Psoas muscle (tissue), 7 donors: ENCODE measurements at regions not wholly inside any gene's neighbourhood (a gene's known extent, or its start where the extent isn't known, plus 50 kb on each side); places are given as distances from the start of the nearest gene placed in this dataset.
"Not testable (repeated sequence)": the region's sequence is repeated elsewhere in the genome, so short reads cannot be mapped to it uniquely, and the experiment has no call there.

ENCODE experiments used
- ATAC-seq, 4 donors: fragments of 200-7000 bp; cut with Tn5 transposase; one replicate each; pipeline ENCODE4 v1.9.1; 2020; ENCODE audit warnings: moderate library complexity in 3 of 4, mild to moderate bottlenecking in 2 of 4
- DNase-seq, 2 donors: peaks; one replicate each; pipeline ENCODE4 v3.0.0-alpha.2; 2020
- H3K27ac ChIP-seq: fragments of 200-600 bp; one replicate; pipeline ENCODE4 v1.8.0; 2022
- H3K27me3 ChIP-seq, 3 donors: fragments of 200-600 bp in 1 of 3; one replicate each; pipeline versions ENCODE4 v1.6.1 to v1.8.0; 2013 to 2022; ENCODE audit warnings: low read length in 2 of 3, mild to moderate bottlenecking in 2 of 3, moderate library complexity in 1 of 3; ENCODE audit not compliant: insufficient read depth in 3 of 3
- H3K36me3 ChIP-seq, 2 donors: fragments of 200-600 bp in 1 of 2; one replicate each; pipeline versions ENCODE4 v1.6.1 to v1.8.0; 2013 to 2022; ENCODE audit warnings: low read depth in 1 of 2, mild to moderate bottlenecking in 1 of 2, moderate library complexity in 1 of 2; ENCODE audit not compliant: insufficient read depth in 1 of 2
- H3K4me1 ChIP-seq: fragments of 200-600 bp; one replicate; pipeline ENCODE4 v1.8.0; 2022
- H3K4me3 ChIP-seq: fragments of 200-600 bp; one replicate; pipeline ENCODE4 v1.8.0; 2022; ENCODE audit warnings: mild to moderate bottlenecking
- H3K9me3 ChIP-seq: fragments of 200-600 bp; one replicate; pipeline ENCODE4 v1.8.0; 2022
- WGBS, 3 donors: extraction: QIAGEN DNeasy Blood & Tissue Kit; methylation state at CpG; one replicate each; pipeline versions ENCODE4 v1.1.6 to v1.1.7; 2013; 5-methylcytosine and 5-hydroxymethylcytosine counted together
- intact Hi-C, 2 donors: fragments of 100-400 bp; cut with DNase I; formaldehyde crosslinking; loops; one replicate each; pipeline versions ENCODE4 v1.11.0 to v1.14.2; 2022
- TF ChIP-seq, protein P1 (sequence below): fragments of 200-600 bp; IDR thresholded peaks from one replicate; pipeline ENCODE4 v1.8.0; 2022; ENCODE audit warnings: antibody characterized with exemption
- donor health status: healthy with polysubstance abuse.
- donor health status: DM: no; HTN: no; CAD: no; lungs with moderate emphysema.
- donor health status: Bipolar disorder and iron deficiency.
- donor health status: healthy.
- donor health status: DM: yes; HTN: yes; CAD: no.
- donor health status: DM: no; HTN: no; CAD: no.
- donor health status: DM: yes; HTN: yes; CAD: no.

DNA sequence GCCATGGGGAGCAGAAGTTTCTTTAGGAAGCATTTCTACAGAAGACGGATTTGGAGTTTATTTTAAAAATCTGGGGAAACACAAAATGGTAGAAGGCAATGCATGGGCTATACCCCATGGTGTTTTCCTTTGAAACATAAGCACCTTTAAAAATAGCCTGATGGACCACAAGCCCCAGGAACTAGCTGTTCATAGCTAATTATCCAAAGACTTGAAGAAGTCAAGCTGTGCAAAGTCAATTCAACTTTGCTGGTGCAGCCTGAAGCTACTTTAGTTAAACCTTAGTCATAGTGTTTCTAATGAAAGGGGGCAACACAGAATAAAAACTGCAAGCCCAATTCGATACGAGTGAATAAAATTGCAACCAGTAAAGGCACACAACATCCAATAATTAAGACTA lies 732.5 kb downstream of the GALC start:
- Histone ChIP-seq H3K4me3 (no peak overlapping the region), H3K4me1 (no peaks in the 10 kb centered on the region), H3K9me3 (no peaks in the 10 kb centered on the region), H3K27ac (no peak overlapping the region), H3K36me3 (no peaks in the 10 kb centered on the region), H3K27me3 (no peaks in the 10 kb centered on the region)
- 53 to 73% (median 59%) methylated on average over 3 of the region's 3 CpGs for WGBS, 3 donors
- ATAC-seq, result no peak
- TF ChIP-seq, protein P1, sequence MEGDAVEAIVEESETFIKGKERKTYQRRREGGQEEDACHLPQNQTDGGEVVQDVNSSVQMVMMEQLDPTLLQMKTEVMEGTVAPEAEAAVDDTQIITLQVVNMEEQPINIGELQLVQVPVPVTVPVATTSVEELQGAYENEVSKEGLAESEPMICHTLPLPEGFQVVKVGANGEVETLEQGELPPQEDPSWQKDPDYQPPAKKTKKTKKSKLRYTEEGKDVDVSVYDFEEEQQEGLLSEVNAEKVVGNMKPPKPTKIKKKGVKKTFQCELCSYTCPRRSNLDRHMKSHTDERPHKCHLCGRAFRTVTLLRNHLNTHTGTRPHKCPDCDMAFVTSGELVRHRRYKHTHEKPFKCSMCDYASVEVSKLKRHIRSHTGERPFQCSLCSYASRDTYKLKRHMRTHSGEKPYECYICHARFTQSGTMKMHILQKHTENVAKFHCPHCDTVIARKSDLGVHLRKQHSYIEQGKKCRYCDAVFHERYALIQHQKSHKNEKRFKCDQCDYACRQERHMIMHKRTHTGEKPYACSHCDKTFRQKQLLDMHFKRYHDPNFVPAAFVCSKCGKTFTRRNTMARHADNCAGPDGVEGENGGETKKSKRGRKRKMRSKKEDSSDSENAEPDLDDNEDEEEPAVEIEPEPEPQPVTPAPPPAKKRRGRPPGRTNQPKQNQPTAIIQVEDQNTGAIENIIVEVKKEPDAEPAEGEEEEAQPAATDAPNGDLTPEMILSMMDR, result no peak
- intact Hi-C loops, result no loop called here
- no peak for DNase-seq

DNA sequence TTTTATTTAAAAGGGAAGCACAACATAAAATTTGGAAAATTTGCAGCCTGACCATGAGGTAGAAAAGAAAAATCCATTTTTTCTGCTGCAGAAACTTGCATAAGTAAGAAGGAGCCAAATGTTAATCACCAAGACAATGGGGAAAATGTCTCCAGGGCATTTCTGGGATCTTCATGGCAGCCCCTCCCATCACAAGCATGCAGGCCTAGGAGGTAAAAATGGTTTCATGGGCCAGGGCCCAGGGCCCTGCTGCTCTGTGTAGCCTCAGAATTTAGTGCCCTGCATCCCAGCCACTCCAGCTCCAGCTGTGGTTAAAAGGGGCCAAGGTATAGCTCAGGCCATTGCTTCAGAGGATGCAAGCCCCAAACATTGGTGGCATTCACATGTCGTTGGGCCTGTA lies 735.6 kb downstream of the GALC start:
- intact Hi-C loops, result no loop called here
- TF ChIP-seq, protein P1, result no peak
- no peak for DNase-seq
- ATAC-seq, result no peak
- no peaks in the 10 kb centered on the region for H3K36me3 ChIP-seq
- WGBS, 3 donors, result 64 to 95% (median 65%) methylated on average over 1 of the region's 1 CpG
- no peak overlapping the region for H3K4me3 ChIP-seq
- H3K9me3 ChIP-seq, result no peaks in the 10 kb centered on the region
- H3K27me3 ChIP-seq, result no peaks in the 10 kb centered on the region
- H3K4me1 ChIP-seq, result no peaks in the 10 kb centered on the region
- H3K27ac ChIP-seq, result no peak overlapping the region

DNA sequence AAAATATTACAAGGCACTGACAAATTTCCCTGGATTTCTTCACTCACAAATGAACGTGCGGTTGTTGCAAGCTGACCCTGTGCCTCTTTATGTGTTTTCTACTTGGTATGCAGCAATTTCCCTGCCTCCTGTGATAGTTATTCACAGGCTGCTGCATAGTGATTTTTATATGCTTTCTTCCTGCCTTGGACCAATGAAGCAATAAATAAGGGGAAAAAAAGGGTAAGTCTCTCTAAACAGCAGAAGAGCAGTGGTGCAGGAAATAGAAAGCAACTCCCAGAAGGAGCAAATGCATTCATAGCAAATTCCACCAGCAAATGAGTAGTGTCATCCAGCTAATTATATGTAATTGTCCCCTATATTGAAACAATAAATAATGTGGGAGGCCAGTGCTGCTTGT lies 737.9 kb downstream of the GALC start:
- H3K4me3 ChIP-seq, result no peak overlapping the region
- 72 to 81% (median 80%) methylated on average over 2 of the region's 2 CpGs for WGBS, 3 donors
- no peaks in the 10 kb centered on the region for H3K9me3 ChIP-seq
- intact Hi-C loops, result no loop called here
- ATAC-seq (no peak), DNase-seq (no peak)
- TF ChIP-seq, protein P1, result no peak
- no peak overlapping the region for H3K27ac ChIP-seq
- H3K27me3 ChIP-seq, result no peaks in the 10 kb centered on the region
- no peaks in the 10 kb centered on the region for H3K36me3 ChIP-seq
- no peaks in the 10 kb centered on the region for H3K4me1 ChIP-seq

DNA sequence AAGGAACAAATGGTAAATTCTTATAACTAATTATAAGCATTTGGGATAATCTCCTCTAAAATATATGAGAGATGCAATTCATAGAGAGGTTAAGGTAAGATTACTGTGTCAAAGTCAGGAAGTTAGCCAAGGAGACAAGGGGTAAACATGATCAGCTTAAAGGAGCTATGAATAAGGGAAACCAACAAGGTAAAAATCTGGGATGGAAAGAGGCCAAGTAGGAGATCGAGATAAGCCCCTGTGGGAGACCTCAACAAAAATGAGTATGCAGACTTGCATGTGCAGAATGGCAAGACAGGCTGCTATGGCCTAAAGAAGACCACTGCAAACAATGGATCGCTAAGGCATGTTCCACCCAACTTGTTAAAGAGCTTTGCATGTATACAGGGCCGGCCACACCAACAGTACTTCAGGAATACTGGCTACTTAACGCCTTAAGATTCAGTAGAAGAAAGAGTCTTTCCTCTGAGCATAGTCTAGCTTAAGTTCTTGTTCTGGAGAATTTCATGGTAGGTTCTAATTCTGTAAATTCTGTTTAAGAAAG lies 738.6 kb downstream of the GALC start:
- TF ChIP-seq, protein P1, result no peak
- 46 to 72% (median 50%) methylated on average over 4 of the region's 4 CpGs for WGBS, 3 donors
- DNase-seq, result no peak

DNA sequence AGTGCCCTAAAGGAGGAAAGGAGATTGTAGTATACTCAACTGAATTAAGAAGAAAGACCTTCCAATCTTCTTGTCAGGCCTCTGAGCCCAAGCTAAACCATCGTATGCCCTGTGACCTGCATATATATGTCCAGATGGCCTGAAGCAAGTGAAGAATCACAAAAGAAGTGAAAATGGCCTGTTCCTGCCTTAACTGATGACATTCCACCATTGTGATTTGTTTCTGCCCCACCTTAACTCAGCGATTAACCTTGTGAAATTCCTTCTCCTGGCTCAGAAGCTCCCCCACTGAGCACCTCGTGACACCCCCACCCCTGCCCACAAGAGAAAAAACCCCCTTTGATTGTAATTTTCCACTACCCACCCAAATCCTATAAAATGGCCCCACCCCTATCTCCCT lies 739.2 kb downstream of the GALC start:
- intact Hi-C loops, H3K4me1 ChIP-seq, DNase-seq, H3K27ac ChIP-seq, H3K9me3 ChIP-seq, H3K27me3 ChIP-seq, H3K4me3 ChIP-seq, ATAC-seq, H3K36me3 ChIP-seq: not testable (repeated sequence)
- 69 to 81% (median 69%) methylated on average over 3 of the region's 3 CpGs for WGBS, 3 donors

More for the DNA sequence above, 738.6 kb downstream of the GALC start:
- no peak for ATAC-seq
- H3K4me3 ChIP-seq, result no peak overlapping the region
- H3K27me3 ChIP-seq, result no peaks in the 10 kb centered on the region
- intact Hi-C loops, result no loop called here
- H3K4me1 ChIP-seq, result no peaks in the 10 kb centered on the region
- no peaks in the 10 kb centered on the region for H3K36me3 ChIP-seq
- H3K9me3 ChIP-seq, result no peaks in the 10 kb centered on the region
- H3K27ac ChIP-seq, result no peak overlapping the region
